UCSD-AML1 (cell line): ENCODE measurements at regions not wholly inside any gene's neighbourhood (a gene's known extent, or its start where the extent isn't known, plus 50 kb on each side); places are given as distances from the start of the nearest gene placed in this dataset.

ENCODE experiments used
- DNase-seq: peaks from one replicate; lab custom pipeline; 2025; ENCODE audit not compliant: unreplicated experiment; lab: John Stamatoyannopoulos, UW

- no peak for DNase-seq
Measured at GRCh38 chr9:13607481-13608441, 328.3 kb upstream of the MPDZ start.

GRCh38 chr9:13606586-13606985 is 327.1 kb upstream of the MPDZ start:
- no peak for DNase-seq

- no peak for DNase-seq
Measured at GRCh38 chr9:13603921-13604320, 324.4 kb upstream of the MPDZ start.

GRCh38 chr9:13598738-13599137 is 319.2 kb upstream of the MPDZ start:
- no peak for DNase-seq

- DNase-seq = no peak
Measured at GRCh38 chr9:13597427-13597826, 317.9 kb upstream of the MPDZ start.

GRCh38 chr9:13597004-13597403 is 317.5 kb upstream of the MPDZ start:
- DNase-seq = no peak

- DNase-seq = no peak
Measured at GRCh38 chr9:13596383-13596970, 317.0 kb upstream of the MPDZ start.

GRCh38 chr9:13590996-13591395 is 311.5 kb upstream of the MPDZ start:
- no peak for DNase-seq

GRCh38 chr9:13589034-13589737 is 309.7 kb upstream of the MPDZ start:
- DNase-seq = no peak

GRCh38 chr9:13588151-13589033 is 308.9 kb upstream of the MPDZ start:
- DNase-seq = no peak

- DNase-seq = no peak
Measured at GRCh38 chr9:13587571-13587970, 308.1 kb upstream of the MPDZ start.

GRCh38 chr9:13586587-13587374 is 307.3 kb upstream of the MPDZ start:
- DNase-seq = no peak

- no peak for DNase-seq
Measured at GRCh38 chr9:13580760-13581159, 301.3 kb upstream of the MPDZ start.

- no peak for DNase-seq
Measured at GRCh38 chr9:13580131-13580530, 300.6 kb upstream of the MPDZ start.

GRCh38 chr9:13576101-13576500 is 296.6 kb upstream of the MPDZ start:
- DNase-seq = no peak

- DNase-seq = no peak
Measured at GRCh38 chr9:13575558-13575957, 296.1 kb upstream of the MPDZ start.

GRCh38 chr9:13570068-13570974 is 290.8 kb upstream of the MPDZ start:
- DNase-seq = no peak

GRCh38 chr9:13569602-13570067 is 290.1 kb upstream of the MPDZ start:
- DNase-seq = no peak
